ENCODE measurements at regions not wholly inside any gene's neighbourhood (a gene's known extent, or its start where the extent isn't known, plus 50 kb on each side); places are given as distances from the start of the nearest gene placed in this dataset.

GRCh38 chr20:53888951-53889350 is 181.4 kb downstream of the BCAS1 start:
- in situ Hi-C loops (cut with MboI; ENCODE audit: low sequenced_read_pairs): no loop called here
- H3K4me2 ChIP-seq (ENCODE audit: low read depth, low read length): no peak overlapping the region
- H3K9me3 ChIP-seq (ENCODE audit: control insufficient read depth, insufficient read depth, low read length): peaks cover 9% of the 10 kb centered on the region; the same call in 1 of the 2 replicates
- H2BK15ac ChIP-seq (ENCODE audit: low read depth, low read length): no peak overlapping the region
- H3K23ac ChIP-seq (ENCODE audit: low read depth, low read length): no peak overlapping the region
- intact Hi-C loops (cut with micrococcal nuclease): no loop called here
- H2AK5ac ChIP-seq (ENCODE audit: low read depth, low read length): no peak overlapping the region
- WGBS, 2 experiments (ENCODE audit: extremely low coverage in 2 of 2, insufficient read length in 1 of 2): no CpG with 5 or more reads among the region's 3 CpGs
- H3K9ac ChIP-seq (ENCODE audit: low read depth, low read length): no peak overlapping the region
- no peaks in the 10 kb centered on the region for H3K27me3 ChIP-seq (ENCODE audit: control insufficient read depth, insufficient read depth, low read length)
- H4K8ac ChIP-seq (ENCODE audit: low read depth in 2 of 2, low read length in 2 of 2): no peak overlapping the region; a peak in 1 of 4 replicates
- peak overlapping the region; percentile 69 for H2AK9ac ChIP-seq (replicated peaks; ENCODE audit: low read depth, low read length, poor library complexity)
- H3K27ac ChIP-seq (ENCODE audit: insufficient read depth, low read length): no peak overlapping the region
- no peak overlapping the region for H3K56ac ChIP-seq (ENCODE audit: extremely low read depth, insufficient read depth, low read length)
- H4K5ac ChIP-seq (ENCODE audit: low read depth, low read length): no peak overlapping the region
- H3K18ac ChIP-seq (ENCODE audit: low read depth, low read length): no peak overlapping the region
- CTCF ChIA-PET: no interaction called here
- H2BK5ac ChIP-seq (ENCODE audit: low read depth, low read length, poor library complexity, severe bottlenecking): no peak overlapping the region
- no peak overlapping the region for H3K4ac ChIP-seq (ENCODE audit: low read depth, low read length)
- POLR2A ChIA-PET (ENCODE audit: unreplicated experiment): no interaction called here
- no peak overlapping the region for H3K4me3 ChIP-seq (ENCODE audit: insufficient read depth, low read depth, low read length)
- no peak overlapping the region for H3K14ac ChIP-seq (replicated peaks; ENCODE audit: low read depth, low read length)
- BruUV-seq (replicated peaks): no TSS peak
- no peak overlapping the region for H2AFZ ChIP-seq (replicated peaks; ENCODE audit: low read length, poor library complexity)
- peaks cover 12% of the 10 kb centered on the region for H3K9me1 ChIP-seq (ENCODE audit: insufficient read depth, low read length)
- no peak overlapping the region; the same call in 1 of the 2 replicates for H2BK120ac ChIP-seq (ENCODE audit: low read depth, low read length)
- no peak for TF ChIP-seq RCOR1 (IDR thresholded peaks at IDR 0.05; ENCODE audit: insufficient replicate concordance, low read length)
- TF ChIP-seq RFX5 (IDR thresholded peaks at IDR 0.05; ENCODE audit: low read depth, low read length): no peak
- TF ChIP-seq POLR2A (IDR thresholded peaks at IDR 0.05; ENCODE audit: low read depth, low read length): no peak
- TF ChIP-seq FOS (IDR thresholded peaks at IDR 0.05; ENCODE audit: low read depth, low read length): no peak
- no peak for TF ChIP-seq BHLHE40 (IDR thresholded peaks at IDR 0.05; ENCODE audit: low read depth, low read length)
- no peak for TF ChIP-seq RAD21 (IDR thresholded peaks at IDR 0.05; ENCODE audit: low read length)
- no peak for TF ChIP-seq CHD1 (IDR thresholded peaks at IDR 0.05; ENCODE audit: low read depth, low read length)
- TF ChIP-seq MAZ (IDR thresholded peaks at IDR 0.05; ENCODE audit: borderline replicate concordance, low read depth, low read length): no peak
- TF ChIP-seq ELK1 (IDR thresholded peaks at IDR 0.05; ENCODE audit: borderline replicate concordance, low read depth, low read length): no peak
- no peak for TF ChIP-seq SMC3 (IDR thresholded peaks at IDR 0.05; ENCODE audit: low read depth, low read length)
- no peak for TF ChIP-seq MAFK (IDR thresholded peaks at IDR 0.05; ENCODE audit: low read depth, low read length)
- no peak for TF ChIP-seq CTCF (conservative IDR thresholded peaks at IDR 0.05; ENCODE audit: low read depth, low read length)
- no peak for TF ChIP-seq MXI1 (IDR thresholded peaks at IDR 0.05; ENCODE audit: borderline replicate concordance, low read depth, low read length)
- no peak for TF ChIP-seq NFE2L2 (IDR thresholded peaks at IDR 0.05; ENCODE audit: low read depth, low read length)
- TF ChIP-seq CEBPB (IDR thresholded peaks at IDR 0.05; ENCODE audit: low read depth, low read length): no peak
- TF ChIP-seq USF2 (IDR thresholded peaks at IDR 0.05; ENCODE audit: low read depth, low read length): no peak
- no peaks in the 10 kb centered on the region for H3K36me3 ChIP-seq (ENCODE audit: control insufficient read depth, insufficient read depth, low read length)
- peak overlapping the region; percentile 26; the same call in 1 of the 2 replicates for H2BK20ac ChIP-seq (ENCODE audit: low read depth, low read length)
- H4K91ac ChIP-seq (ENCODE audit: insufficient read depth, low read depth, low read length): no peak overlapping the region
- DNase-seq (no peak), ATAC-seq (ENCODE audit: low read depth) (no peak)
- H4K20me1 ChIP-seq (ENCODE audit: insufficient read depth, low read length): no peaks in the 10 kb centered on the region
- no peaks in the 10 kb centered on the region for H3K79me1 ChIP-seq (ENCODE audit: low read depth in 1 of 2, low read length in 2 of 2)
- dilution Hi-C loops (cut with HindIII; ENCODE audit: low sequenced_read_pairs, unreplicated experiment): no loop called here
- H3K4me1 ChIP-seq (ENCODE audit: control insufficient read depth, insufficient read depth, low read length): peaks cover 10% of the 10 kb centered on the region; the same call in 1 of the 2 replicates

Data from IMR-90 (cell line).